ENCODE measurements at regions not wholly inside any gene's neighbourhood (a gene's known extent, or its start where the extent isn't known, plus 50 kb on each side); places are given as distances from the start of the nearest gene placed in this dataset.

DNA sequence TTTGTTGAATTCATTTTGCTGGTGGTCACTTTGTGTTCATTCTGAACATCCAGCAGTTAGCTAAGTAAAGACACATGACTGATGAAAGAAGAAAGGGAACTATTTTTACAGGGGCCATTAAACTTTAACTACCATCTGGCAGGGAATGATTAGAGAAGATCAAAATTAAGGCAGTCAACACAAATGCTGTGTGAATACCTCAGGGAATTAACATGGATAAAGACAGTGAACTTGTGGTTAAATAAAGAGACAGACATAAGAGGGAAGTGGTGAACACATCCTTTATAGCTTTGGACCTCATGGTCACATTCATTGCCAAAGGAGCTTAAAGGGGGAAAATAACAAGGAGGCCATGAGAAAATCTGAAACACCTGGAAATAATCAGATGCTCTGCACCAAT lies 52.6 kb upstream of the ATP5MC3 start:
- TF ChIP-seq, protein P1, sequence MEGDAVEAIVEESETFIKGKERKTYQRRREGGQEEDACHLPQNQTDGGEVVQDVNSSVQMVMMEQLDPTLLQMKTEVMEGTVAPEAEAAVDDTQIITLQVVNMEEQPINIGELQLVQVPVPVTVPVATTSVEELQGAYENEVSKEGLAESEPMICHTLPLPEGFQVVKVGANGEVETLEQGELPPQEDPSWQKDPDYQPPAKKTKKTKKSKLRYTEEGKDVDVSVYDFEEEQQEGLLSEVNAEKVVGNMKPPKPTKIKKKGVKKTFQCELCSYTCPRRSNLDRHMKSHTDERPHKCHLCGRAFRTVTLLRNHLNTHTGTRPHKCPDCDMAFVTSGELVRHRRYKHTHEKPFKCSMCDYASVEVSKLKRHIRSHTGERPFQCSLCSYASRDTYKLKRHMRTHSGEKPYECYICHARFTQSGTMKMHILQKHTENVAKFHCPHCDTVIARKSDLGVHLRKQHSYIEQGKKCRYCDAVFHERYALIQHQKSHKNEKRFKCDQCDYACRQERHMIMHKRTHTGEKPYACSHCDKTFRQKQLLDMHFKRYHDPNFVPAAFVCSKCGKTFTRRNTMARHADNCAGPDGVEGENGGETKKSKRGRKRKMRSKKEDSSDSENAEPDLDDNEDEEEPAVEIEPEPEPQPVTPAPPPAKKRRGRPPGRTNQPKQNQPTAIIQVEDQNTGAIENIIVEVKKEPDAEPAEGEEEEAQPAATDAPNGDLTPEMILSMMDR (conservative IDR thresholded peaks at IDR 0.05; ENCODE audit: low read depth, low read length): no peak
- no peak for TF ChIP-seq EZH2 (IDR thresholded peaks at IDR 0.05; ENCODE audit: borderline replicate concordance, low read depth, low read length, poor library complexity, severe bottlenecking)

Data from A673 (cell line).